ENCODE measurements at regions not wholly inside any gene's neighbourhood (a gene's known extent, or its start where the extent isn't known, plus 50 kb on each side); places are given as distances from the start of the nearest gene placed in this dataset.
"Not testable (repeated sequence)": the region's sequence is repeated elsewhere in the genome, so short reads cannot be mapped to it uniquely, and the experiment has no call there.

DNA sequence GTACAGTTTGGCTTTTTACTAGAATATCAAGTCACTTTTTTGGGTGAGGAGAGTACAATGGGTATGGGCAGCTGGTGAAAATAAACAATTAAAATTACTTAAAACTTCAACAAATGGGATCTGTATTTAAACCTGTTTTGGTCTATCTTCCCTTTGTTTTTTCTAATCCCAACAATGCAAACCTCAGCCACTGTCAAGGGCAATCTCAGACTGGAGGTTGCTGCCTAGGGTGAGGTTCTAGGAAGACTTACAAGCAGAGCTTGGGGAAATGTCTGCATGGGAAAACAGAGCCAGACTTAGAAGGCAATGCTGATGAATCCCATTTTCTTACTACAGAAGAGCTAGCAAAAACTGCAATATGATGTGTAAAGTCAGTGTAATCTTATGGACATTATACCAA, 1515.3 kb upstream of the TPTE start:
- Mint-ChIP-seq H3K9me3 (peaks cover 5 to 51% (median 32%) of the 10 kb centered on the region in 7 donors), H3K27me3 (peaks cover 0 to 27% (median 0%) of the 10 kb centered on the region in 3 donors)
- not testable (repeated sequence) for H3K27ac Mint-ChIP-seq; ATAC-seq (ENCODE audit: low read depth in 2 of 2); DNase-seq; H3K4me3 Mint-ChIP-seq; H3K36me3 Mint-ChIP-seq; H3K4me1 Mint-ChIP-seq

DNA sequence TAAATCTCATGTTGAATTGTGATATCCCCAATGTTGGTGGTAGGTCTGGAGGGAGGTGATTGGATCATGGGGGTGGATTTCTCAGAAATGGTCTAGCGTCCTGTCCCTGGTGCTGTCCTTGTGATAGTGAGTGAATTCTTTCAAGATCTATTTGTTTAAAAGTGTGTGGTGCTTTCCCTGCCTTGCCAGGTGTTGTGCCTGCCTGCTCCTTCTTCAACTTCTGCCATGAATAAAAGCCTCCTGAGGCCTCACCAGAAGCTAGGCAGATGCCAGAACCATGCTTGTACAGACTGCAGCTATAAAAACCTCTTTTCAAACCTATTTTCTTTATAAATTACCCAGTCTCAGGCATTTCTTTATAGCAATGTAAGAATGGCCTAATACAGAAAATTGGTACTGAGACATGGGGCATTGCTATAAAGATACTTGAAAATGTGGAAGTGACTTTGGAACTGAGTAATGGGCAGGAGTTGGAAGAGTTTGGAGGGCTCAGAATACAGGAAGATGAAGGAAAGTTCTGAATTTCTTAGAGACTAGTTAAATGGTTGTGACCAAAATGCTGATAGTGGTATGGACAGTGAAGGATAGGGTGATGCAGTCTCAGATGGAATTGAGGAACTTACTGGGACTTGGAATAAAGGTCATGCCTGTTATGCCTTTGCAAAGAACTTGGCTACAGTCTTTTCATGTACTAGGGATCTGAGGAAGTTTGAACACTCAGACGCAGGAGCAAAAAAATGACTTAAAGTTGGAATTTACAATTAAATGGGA, 1514.6 kb upstream of the TPTE start:
- H3K9me3 Mint-ChIP-seq, result peaks cover 5 to 48% (median 31%) of the 10 kb centered on the region in 7 donors
- H3K27ac Mint-ChIP-seq; ATAC-seq (ENCODE audit: low read depth in 2 of 2); DNase-seq; H3K4me3 Mint-ChIP-seq; H3K4me1 Mint-ChIP-seq; H3K36me3 Mint-ChIP-seq: not testable (repeated sequence)
- peaks cover 0 to 27% (median 0%) of the 10 kb centered on the region in 3 donors for H3K27me3 Mint-ChIP-seq

DNA sequence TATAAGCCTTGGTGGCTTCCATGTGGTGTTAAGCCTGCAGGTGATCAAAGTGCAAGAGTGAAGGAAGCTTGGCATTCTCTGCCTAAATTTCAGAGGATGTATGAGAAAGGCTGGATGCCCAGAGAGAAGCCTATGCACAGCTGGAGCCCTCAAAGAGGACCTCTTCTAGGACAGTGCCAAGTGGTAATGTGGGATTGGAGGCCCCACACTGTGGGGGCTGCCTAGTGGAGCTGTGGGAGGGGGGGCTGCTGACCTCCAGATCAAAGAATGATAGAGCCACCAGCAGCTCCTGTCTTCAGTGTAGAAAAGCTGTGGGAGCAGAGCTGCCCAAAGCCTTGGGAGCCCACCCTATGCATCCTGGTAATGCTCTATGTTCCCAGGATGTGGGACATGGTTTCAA, 1512.7 kb upstream of the TPTE start:
- Mint-ChIP-seq H3K4me3 (no peak overlapping the region), H3K36me3 (no peaks in the 10 kb centered on the region), H3K9me3 (peaks cover 5 to 57% (median 34%) of the 10 kb centered on the region in 7 donors)

DNA sequence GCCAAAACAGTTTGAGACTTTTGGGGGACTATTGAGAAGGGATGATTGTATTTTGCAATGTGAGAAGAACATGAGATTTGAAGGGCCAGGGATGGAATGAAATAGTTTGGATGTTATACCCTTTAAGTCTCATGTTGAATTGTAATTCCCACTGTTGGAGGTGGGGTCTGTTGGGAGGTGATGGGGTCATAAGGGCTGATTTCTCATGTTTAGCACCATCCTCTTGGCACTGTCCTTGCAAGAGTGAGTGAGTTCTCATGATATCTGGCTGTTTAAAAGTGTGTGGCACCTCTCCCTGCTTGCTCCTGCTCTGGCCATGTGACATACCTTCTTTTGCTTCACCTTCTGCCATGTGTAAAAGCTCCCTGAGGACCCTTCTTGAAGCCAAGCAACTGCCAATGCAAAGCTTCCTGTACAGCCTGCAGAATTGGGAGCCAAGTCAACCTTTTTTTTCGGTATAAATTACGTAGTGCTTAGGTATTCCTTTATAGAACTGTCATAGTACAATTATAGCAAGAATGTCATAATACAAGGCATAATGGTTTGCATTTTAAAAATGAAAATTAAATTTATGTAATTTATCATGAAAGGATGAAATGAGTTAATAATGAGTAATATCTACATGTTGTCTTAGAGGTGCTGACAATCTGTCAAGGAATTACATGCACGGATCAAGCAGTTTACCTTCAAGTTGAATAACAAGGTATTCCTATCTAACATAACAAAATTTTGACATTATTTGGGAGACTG, 1511.9 kb upstream of the TPTE start:
- H3K4me1 Mint-ChIP-seq; H3K36me3 Mint-ChIP-seq; H3K4me3 Mint-ChIP-seq; DNase-seq; H3K27ac Mint-ChIP-seq; ATAC-seq (ENCODE audit: low read depth in 2 of 2): not testable (repeated sequence)
- H3K9me3 Mint-ChIP-seq, result peaks cover 5 to 56% (median 38%) of the 10 kb centered on the region in 7 donors
- H3K27me3 Mint-ChIP-seq, result peaks cover 0 to 41% (median 0%) of the 10 kb centered on the region in 3 donors

More for the DNA sequence above, 1512.7 kb upstream of the TPTE start:
- Mint-ChIP-seq H3K27ac (no peak overlapping the region), H3K4me1 (no peaks in the 10 kb centered on the region), H3K27me3 (peaks cover 0 to 43% (median 0%) of the 10 kb centered on the region in 3 donors)
- DNase-seq (no peak), ATAC-seq (ENCODE audit: low read depth in 2 of 2) (no peak)

DNA sequence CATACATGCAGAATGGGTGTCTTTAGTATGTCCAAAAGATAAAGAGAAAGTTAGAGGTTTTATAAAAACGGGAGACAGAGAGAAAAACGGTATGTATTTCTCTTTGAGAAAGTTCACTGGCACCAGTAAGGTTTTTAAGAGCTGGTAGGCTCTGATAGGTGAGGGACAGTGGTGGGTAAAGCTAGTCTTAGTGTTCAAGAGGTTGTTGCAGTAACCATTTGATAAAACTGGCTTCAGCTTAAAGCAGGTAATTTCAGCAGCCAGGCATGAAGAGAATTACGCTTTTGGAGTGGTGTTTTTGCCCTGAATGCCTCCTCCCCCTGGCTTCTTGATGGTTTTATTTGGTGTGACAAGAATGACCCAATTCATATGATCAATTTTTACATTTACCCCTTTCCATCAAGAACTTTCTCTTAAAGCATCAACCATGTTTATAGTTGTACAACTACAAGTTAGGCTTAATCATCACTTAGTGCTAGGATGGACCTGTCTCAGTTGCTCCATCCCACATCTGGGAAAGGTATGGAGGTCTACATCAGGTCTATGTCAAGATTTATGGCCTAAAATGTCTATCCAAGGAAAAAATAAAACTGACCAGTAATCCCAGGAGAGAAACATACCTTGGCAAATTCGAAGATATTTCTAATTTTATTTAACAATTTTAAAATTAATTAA, 1511.1 kb upstream of the TPTE start:
- not testable (repeated sequence) for ATAC-seq (ENCODE audit: low read depth in 2 of 2); DNase-seq; H3K36me3 Mint-ChIP-seq; H3K27ac Mint-ChIP-seq; H3K4me1 Mint-ChIP-seq; H3K4me3 Mint-ChIP-seq
- Mint-ChIP-seq H3K27me3 (peaks cover 0 to 40% (median 0%) of the 10 kb centered on the region in 3 donors), H3K9me3 (peaks cover 5 to 61% (median 35%) of the 10 kb centered on the region in 7 donors)

DNA sequence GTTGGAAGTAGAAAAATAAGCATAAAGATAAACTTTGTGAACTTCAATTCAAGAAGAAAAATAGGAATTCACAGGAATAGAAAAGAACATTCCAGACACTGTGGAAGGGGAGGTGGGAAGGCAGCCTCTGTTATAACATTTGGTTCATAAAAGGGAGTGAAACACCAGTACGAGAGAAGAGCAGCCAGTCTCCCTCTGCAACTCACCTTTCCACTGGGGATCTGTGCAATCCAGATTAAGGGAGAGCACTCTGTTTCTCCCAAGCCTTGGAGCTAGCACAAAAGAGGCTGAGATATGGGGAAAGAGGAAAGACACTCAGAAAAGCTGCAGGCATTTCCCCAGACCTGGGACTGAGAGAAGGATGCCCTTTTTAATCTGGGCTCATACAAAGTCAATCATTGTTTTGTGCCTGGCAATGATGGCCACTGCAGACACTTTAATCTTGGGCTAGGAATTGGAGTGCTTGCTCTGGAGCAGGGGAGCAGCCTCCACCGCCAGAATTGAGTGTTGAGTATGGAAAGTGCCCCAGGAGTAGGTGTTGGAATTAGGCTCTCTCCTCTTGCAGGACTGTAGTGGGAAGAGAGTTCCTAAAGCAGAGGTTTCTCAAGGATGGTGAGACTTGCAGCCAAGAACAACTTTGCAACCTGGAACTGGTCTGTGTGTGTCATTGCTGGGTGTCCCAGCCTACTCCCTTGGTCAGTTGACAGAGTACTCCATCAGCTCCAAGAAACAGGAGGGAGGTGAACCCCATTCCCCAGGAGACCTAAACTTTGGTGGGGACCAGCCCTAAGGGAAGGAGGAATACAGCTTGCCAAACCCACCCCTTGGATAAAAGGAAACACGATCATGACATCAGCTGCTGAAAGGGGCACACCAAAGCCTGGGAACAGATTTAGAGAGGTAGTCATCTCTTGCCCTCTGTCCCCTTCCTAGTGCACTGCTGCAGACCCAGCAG, 1510.2 kb upstream of the TPTE start:
- Mint-ChIP-seq H3K27me3 (peaks cover 0 to 41% (median 0%) of the 10 kb centered on the region in 3 donors), H3K9me3 (peaks cover 9 to 58% (median 38%) of the 10 kb centered on the region in 7 donors)
- ATAC-seq (ENCODE audit: low read depth in 2 of 2); DNase-seq; H3K4me3 Mint-ChIP-seq; H3K36me3 Mint-ChIP-seq; H3K4me1 Mint-ChIP-seq; H3K27ac Mint-ChIP-seq: not testable (repeated sequence)

DNA sequence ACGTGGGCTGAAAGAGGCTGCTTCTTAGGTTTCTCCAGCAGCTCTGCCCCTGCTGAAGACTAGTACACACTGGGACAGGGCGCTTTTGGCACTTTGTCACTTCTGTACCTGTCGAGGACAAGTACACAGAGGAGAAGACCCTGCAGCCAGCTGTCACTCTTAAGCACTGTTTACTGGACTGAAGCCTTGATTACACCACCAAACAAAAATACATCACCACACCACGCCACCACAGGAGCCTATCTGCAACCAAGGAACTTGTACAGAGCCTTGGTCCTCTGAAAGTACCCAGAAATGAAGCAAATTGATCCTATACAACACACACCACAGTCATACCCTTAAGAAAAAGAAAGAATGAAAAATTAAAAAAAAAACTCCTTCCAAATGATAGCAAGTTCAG, 1509.5 kb upstream of the TPTE start:
- H3K4me3 Mint-ChIP-seq; H3K4me1 Mint-ChIP-seq; H3K27ac Mint-ChIP-seq; ATAC-seq (ENCODE audit: low read depth in 2 of 2); DNase-seq; H3K36me3 Mint-ChIP-seq: not testable (repeated sequence)
- Mint-ChIP-seq H3K9me3 (peaks cover 8 to 53% (median 34%) of the 10 kb centered on the region in 7 donors), H3K27me3 (peaks cover 0 to 38% (median 0%) of the 10 kb centered on the region in 3 donors)

DNA sequence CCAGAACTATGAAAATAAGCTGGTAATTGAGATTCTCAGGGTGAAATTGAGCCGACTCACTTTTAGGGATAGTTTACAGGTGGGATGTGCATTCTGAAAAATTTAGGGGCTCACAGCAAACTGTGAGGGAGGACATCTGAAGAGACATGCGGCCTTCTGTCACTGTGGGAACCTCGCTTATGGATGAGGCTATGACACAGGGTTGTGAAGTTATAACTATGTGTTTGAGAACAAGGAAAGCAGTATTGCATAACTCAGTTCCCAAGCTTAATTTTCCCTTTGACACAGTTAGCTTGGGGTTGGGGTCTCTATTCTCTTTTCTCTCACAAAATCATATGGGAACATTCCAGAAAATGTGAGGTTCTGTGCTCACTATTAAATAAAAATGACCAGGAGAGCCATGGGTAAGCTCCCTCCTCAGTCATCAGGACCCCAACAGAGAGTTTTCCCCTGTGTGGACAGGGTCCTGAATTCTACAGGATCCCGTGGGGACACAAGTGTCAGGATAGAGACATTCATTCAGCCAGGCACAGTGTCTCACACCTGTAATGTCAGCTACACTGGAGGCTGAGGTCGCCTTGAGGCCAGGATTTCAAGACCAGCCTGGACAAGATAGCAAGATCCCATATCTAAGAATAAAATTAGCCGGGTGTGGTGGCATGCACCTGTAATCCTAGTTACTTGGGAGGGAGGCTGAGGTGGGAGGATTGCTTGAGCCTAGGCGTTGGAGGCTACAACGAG, 1507.7 kb upstream of the TPTE start:
- not testable (repeated sequence) for DNase-seq; H3K4me1 Mint-ChIP-seq; H3K27ac Mint-ChIP-seq; H3K36me3 Mint-ChIP-seq; H3K4me3 Mint-ChIP-seq; ATAC-seq (ENCODE audit: low read depth in 2 of 2)
- Mint-ChIP-seq H3K9me3 (peaks cover 5 to 41% (median 22%) of the 10 kb centered on the region in 7 donors), H3K27me3 (peaks cover 0 to 31% (median 0%) of the 10 kb centered on the region in 3 donors)

DNA sequence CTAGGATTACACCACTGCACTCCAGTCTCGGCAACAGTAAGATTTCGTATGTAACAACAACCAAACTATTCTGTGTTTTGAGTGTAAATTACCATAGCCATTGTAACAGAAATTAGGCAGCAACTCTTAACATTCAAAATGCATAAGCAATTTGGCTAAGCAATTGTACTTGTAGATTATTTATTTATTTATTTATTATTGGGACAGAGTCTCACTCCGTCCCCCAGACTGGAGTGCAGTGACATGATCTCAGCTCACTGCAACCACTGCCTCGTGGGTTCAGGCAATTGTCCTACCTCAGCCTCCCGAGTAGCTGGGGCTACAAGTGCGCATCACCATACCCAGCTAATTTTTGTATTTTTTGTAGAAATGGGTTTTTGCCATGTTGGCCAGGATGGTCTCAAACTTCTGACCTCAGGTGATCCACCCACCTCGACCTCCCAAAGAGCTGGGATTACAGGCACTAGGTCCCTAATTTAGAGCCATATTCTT, 1507.1 kb upstream of the TPTE start:
- Mint-ChIP-seq H3K27me3 (peaks cover 0 to 26% (median 0%) of the 10 kb centered on the region in 3 donors), H3K9me3 (peaks cover 5 to 37% (median 22%) of the 10 kb centered on the region in 7 donors)
- not testable (repeated sequence) for H3K27ac Mint-ChIP-seq; H3K4me3 Mint-ChIP-seq; ATAC-seq (ENCODE audit: low read depth in 2 of 2); H3K36me3 Mint-ChIP-seq; DNase-seq; H3K4me1 Mint-ChIP-seq

DNA sequence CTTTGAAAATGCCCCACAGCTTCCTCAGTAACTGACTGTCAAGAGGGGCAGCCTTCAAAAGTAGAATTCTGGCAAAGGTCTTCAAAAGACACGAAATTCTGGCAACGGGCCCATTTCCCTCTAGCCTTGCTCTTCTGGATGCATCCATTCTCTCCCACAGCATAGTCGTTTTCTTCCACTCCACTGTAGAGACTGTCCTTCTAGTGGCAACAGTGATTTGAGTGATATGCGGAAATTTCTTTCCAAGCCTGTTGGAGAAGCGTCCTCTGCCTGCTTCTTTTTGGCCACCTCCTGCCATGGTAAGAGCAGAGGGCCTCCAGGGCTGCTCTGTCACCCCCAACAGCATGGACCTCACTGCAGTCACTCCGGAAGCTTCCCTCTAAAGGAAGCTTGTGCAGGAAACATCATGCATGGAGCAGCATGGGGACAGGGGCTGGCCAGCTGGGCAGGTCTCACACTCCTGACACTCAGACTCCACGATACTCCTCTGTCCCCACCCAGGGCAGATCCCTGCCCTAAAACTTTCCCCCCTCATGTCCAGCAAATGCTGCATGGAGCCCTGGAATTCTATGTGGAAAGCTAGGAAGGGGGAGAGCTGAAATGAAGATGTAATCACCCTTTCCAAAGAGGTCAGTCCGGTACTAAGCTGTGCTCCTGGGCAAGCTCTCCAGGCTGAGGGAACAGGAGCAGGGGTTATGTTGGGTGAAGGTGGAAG, 1505.7 kb upstream of the TPTE start:
- not testable (repeated sequence) for H3K36me3 Mint-ChIP-seq; DNase-seq; H3K4me1 Mint-ChIP-seq; ATAC-seq (ENCODE audit: low read depth in 2 of 2); H3K4me3 Mint-ChIP-seq; H3K27ac Mint-ChIP-seq
- Mint-ChIP-seq H3K27me3 (peaks cover 0 to 22% (median 0%) of the 10 kb centered on the region in 3 donors), H3K9me3 (peaks cover 5 to 34% (median 19%) of the 10 kb centered on the region in 7 donors)

DNA sequence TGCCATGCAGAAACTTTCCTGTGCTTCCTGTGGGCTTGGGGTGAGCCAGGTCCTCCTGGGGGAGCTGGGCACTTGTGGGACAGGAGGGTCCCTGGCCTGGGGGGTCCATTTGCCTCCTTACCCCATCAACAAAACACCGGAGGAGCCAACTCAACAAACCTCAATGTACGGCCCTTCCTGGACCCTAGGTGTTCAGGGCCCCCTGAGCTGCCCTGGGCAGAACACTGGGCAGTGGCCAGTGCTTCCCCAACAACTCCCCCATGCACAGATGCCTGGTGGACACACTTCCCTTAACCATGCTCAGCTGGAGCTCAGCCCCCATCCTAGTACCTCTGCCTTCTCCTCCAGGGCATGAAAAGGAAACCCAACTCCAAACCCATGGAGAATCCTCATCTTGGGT, 1504.2 kb upstream of the TPTE start:
- H3K36me3 Mint-ChIP-seq; H3K27ac Mint-ChIP-seq; H3K4me3 Mint-ChIP-seq; ATAC-seq (ENCODE audit: low read depth in 2 of 2); DNase-seq; H3K4me1 Mint-ChIP-seq: not testable (repeated sequence)
- Mint-ChIP-seq H3K9me3 (peaks cover 5 to 33% (median 14%) of the 10 kb centered on the region in 7 donors), H3K27me3 (peaks cover 0 to 19% (median 0%) of the 10 kb centered on the region in 3 donors)

Measured in naive B cell (primary cell).